Stromal cell of bone marrow (primary cell): ENCODE measurements at regions not wholly inside any gene's neighbourhood (a gene's known extent, or its start where the extent isn't known, plus 50 kb on each side); places are given as distances from the start of the nearest gene placed in this dataset.
A peak's percentile ranks its signal among the peaks of the same experiment; 100 is the strongest.
"Not testable (repeated sequence)": the region's sequence is repeated elsewhere in the genome, so short reads cannot be mapped to it uniquely, and the experiment has no call there.

Experiments used
- DNase-seq: peaks from one replicate; pipeline ENCODE4 v3.0.0-alpha.2; 2012; ENCODE audit warnings: low read depth

DNA sequence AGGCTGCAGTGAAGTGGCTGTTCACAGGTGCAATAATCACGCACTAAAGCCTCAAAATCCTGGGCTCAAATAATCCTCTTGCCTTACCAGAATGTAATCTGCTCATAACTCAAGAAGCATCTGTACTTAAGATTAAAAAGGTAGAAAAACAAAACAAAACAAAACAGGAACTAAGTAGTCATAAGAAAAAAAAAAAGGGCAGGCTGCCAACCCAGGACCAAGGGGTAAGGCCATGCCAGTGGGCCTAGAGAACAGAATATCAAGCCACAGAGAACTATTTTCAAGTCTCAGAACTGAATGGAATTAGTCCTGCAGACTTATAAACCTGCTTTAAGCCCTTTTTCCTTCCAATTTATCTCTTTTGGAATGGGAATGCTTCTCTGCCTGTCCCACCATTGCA lies 64.8 kb upstream of the TBC1D3K start:
- no peak for DNase-seq

DNA sequence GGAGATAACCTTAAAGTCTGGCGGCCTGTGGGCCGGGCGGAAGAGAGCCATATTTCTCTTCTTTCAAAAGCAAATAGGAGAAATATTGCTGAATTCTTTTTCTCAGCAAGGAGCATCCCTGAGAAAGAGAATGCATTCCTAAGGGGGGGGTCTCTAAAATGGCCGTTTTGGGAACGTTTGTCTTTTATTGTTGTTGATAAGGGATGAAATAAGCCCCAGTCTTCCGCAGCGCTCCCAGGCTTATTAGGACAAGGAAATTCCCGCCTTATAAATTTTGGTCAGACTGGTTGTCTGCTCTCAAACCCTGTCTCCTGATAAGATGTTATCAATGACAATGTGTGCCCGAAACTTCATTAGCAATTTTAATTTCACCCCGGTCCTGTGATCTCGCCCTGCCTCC lies 65.8 kb upstream of the TBC1D3K start:
- not testable (repeated sequence) for DNase-seq

DNA sequence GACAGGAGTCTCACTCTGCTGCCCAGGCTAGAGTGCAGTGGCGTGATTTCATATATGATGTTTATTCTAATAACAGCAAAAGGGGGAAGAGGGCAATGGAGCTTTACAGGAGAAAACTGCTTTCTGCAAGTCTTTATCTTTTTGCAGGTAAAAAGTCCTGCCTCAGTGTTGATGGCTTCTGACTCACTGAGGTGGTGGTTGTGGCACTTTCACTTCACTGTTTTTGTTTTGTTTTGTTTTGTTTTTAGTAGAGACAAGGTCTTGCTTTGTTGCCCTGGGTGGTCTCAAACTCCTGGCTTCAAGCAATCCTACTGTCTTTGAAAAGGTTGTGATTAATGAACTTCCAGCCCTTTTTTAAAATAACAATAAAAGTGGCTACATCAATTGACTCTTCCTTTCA lies 68.0 kb upstream of the TBC1D3K start:
- DNase-seq = no peak

DNA sequence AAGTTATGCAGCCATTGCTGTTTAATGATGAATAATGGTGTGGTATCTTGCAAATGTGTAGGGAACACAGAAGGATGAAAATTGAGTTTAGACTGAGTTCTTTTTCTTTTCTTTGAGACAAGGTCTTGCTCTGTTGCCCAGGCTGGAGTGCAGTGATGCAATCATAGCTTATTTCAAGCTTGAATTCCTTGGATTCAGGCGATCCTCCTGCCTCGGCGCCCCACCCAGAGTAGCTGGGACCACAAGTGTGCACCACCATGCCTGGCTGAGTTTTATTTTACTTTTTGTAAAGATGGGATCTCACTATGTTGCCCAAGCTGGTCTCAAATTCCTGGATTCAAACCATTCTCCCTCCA lies 74.6 kb upstream of the TBC1D3K start:
- DNase-seq = no peak

DNA sequence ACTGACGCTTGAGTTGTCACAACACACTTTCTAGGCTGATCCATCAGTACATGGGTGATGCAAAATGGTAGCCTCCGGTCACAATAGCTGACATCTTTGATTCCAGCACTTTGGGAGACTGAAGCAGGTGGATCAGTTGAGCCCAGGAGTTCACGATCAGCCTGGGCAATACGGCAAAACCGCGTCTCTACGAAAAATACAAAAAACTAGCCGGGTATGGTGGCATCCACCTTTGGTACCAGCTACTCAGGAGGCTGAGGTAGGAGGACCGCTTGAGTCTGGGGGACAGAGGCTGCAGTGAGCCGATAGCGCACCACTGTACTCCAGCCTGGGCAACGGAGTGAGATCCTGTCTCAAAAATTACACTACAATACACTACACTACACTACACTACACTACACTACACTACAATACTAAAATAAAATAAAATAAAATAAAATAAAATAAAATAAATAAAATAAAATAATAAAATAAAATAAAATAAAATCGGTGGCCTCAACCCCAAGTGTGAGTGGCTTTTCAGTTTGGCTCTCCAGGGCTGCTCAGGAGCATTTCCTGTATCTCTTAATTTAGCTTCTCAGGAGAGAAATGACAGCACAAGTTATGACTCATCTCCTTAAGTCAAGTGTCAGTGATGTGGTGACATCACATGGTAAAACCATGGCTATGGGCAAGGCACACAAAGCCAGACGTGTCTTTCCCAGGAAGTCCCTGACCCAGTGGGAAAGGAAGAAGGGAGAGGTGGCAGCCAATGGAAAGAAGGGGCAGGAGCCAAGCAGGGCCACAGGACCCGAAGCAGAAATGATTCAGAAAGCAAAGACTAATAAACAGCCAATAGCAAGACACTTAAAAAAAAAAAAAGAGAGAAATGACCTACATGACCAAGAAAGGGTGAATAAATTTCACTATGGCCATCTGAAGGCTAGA lies 75.3 kb upstream of the TBC1D3K start:
- DNase-seq = peak; percentile 68

DNA sequence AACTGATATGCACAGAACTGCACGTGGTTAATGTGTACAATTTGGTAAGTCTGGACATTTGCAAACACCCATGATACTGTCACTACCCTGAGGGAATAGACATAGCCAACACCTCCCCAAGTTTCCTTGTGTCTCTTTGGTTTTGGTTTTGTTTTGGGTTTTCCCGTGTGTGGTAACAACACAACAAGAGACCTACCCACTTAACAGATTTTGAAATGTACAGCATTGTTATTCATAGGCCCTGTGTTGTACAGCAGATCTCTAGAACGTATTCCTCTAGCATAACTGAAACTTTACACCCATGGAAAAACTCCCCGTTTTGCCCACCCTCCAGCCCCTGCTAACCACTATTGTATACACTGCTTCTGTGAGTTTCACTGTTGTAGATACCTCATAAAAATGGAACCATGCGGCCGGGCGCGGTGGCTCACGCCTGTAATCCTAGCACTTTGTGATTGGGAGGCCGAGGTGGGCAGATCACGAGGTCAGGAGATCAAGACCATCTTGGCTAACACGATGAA lies 76.3 kb upstream of the TBC1D3K start:
- DNase-seq = no peak

DNA sequence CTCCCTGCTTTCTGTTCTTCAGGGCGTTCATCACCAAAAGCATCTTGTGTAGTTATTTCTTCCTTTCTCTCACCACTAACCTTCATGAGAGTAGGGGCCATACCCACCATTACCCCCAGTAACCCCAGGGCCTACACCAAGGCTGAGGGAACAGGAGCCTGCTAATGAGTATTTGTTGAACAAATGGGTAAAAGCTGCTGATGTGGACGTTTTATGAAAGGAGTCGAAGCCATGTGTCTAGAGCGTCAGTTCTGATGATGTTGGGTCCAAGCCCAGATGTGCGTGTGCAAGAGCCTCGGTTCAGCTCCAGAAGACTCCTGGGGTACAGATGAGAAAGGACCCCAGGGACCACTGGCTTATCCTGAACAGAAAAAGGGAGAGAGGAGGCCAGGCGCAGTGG lies 77.1 kb upstream of the TBC1D3K start:
- no peak for DNase-seq

DNA sequence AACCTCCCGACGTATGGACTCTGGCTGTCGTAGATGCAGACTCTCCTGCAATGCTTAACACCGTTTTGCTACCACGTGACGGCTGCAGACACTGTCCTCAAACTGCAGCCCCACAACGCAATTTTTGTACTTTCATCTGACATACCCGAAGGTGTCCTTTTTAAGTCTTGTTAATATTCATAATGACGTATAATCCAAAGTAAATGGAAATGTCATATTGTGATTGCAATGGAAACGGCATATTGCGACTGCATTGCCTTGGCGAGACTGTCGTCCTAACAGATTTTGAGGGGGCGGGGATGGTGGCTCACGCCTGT lies 79.3 kb upstream of the TBC1D3K start:
- DNase-seq = no peak

DNA sequence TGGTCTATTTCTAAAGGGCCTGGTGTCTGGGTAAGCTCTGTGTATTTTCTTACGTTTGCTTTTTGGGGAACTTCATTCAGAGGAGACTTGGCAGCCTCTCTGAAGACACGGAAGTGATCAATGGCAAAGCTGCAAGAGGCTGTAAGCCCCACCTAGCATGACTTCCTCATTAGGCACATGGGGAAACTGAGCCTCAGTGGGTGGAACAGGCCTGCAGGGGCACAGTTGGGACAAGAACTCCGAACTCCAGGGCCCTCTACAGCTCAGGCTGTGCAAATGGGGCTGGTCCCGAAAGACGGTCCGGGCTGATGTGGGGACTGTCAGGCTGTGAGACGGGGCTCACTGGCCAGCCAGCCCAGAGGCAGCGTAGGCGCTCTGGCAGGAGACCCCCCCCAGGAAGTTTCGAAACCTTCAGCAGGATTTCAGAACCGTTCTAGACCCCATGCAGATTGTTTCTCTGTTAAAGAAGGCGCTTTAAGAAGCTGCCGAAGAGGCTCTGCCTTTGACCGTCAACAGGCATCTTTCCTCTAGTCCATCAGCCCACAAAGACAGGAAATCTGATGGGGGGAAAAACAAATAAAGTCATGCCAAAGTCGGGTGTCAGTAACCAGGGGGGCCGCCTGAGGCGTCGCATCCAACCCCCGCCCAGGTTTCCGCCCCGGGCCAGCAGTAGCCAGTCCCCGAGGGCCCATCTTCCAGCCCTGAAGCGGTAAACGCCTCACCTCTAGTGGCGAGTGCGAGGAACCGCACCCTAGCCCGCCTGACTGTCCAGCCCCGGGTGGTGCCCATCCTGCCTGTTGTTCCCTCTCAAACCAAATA lies 79.8 kb upstream of the TBC1D3K start:
- peak; percentile 14 for DNase-seq

DNA sequence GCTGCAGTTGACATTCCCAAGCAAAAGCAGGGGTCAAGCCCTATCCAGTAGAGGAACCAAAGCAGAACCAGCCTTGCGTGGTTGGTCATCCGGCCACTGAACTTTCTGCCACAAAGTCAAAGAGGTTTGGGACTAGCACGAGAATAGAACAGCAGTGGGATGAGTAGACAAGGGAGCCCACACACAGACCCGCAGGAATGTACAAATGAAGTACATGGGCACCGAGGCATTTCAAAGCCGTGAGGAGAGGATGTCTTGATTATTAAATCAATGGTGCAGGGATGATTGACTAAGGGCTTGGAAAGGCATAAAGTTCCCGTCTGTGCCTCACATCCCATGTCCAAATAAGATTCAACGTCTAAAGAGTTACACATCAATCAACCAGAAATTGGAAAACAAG lies 81.8 kb upstream of the TBC1D3K start:
- DNase-seq = no peak

DNA sequence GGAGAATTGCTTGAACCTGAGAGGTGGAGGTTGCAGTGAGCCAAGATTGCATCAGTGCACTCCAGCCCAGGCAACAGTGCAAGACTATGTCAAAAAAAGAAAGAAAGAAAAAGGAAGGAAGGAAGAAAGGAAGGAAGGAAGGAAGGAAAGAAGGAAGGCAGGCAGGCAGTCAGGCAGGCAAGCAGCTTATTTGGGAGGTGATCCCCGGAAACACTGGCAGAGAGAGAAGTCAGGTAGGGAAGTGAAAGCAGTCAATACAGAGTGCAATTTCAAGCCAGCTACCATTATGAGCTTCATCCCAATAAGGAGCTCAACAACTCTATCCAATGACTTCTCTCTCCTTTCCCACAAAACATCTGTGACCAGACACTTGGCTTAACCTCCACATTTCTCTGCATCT lies 83.0 kb upstream of the TBC1D3K start:
- DNase-seq = no peak

DNA sequence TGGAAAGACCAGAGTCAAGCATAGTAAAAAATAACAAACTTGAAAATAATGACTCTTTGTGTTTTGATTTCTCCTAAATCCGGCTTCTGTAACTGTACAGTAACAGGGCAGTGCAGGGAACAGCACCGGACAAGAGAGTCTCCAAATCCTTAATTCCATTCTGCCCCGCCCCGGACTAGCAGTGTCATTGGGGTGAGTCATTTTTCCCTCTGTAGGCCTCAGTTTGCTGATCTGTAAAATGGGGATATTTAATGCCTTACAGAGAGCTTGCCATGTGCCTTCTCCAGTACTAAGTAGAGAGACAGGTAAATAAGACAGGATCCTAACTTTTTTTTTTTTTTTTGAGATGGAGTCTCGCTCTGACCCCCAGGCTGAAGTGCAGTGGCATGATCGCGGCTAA lies 83.6 kb upstream of the TBC1D3K start:
- no peak for DNase-seq

DNA sequence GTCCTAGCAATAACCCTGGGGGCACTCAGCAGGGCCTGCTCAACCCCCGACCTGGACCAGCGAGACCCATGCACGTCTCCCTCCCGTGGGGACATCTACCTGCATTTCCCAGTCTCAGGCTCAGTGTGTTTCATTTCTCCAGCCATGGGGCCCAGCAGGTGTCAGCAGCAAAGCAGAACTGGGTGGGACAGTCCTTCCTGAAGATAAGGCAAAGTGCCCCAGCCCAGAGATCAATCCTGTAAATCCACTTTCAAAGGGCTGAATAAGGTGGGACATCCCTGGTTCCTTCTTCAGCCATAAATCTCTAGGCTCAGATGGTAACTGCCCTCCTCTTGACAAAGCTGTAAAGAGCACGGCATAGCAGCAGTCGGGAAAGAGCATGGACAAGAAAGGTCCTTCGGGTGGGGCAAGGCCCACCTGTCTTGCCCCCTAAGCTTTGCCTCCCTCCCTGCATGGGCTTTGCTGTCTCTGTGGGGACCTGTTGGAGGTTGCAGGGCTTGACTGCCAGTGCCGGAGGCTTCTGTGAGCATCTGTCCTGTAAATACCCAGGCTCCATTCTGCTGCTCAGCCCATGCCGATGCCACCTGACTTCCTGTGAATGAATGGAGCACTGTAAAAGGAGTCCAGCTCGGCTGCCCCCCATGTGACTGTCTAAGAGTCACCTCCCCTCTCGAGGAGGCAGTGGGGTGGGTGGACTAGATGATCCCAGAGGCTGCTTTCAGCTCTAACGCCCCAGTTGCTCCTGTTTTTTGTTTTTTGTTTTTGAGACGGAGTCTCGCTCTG lies 84.8 kb upstream of the TBC1D3K start:
- no peak for DNase-seq

DNA sequence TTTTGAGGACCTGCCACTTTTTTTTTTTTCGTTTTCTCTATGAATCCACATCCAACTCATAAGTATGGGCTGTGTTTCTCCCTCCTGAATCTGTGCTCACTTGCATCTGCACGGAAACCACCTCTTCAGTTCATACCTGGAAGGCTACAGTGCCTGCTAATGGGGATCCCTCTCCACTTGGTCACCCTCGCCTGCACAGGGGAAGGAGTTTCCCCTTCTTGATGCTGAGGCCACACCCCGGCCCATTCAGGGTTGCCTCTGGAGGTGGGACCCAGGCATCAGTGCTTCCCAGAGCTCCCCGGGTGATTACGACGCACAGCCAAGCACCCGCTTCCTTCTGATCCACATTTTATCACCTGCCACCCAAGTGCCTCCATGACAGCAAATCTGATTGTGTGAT lies 85.9 kb upstream of the TBC1D3K start:
- DNase-seq = no peak

DNA sequence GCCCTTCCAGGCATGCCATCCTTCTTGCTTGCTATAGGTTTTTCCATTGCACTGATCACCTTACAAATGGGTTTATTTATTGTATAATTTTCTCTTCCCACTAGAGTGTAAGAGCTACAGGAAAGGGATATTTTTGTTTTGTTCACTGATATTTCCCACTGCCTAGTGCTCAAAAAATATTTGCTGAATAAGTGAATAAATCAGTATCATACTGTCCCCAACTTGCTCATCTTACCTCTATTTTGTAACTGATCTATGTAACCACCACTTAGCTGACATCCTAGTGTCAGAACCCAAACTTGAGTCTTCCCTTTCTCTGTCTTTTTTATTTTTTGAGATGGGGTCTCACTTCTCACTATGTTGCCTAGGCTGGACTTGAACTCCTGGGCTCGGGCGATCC lies 87.6 kb upstream of the TBC1D3K start:
- no peak for DNase-seq

DNA sequence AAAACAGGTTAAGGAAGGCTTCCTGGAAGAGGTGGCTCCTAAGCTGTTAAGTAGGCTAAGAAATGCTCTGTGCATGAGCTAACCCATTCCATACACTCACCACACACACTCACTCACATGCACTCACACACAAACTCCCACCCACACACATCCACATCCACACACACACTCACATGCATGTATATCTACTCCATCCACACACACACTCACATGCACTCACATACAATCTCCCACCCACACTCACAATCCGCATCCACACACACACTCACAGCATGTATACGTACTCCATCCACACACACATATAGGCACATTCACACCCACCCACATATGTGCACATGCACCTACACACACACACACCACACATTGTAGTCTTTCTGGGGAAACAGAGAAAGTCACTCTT lies 89.3 kb upstream of the HNF1B start:
- DNase-seq = no peak

DNA sequence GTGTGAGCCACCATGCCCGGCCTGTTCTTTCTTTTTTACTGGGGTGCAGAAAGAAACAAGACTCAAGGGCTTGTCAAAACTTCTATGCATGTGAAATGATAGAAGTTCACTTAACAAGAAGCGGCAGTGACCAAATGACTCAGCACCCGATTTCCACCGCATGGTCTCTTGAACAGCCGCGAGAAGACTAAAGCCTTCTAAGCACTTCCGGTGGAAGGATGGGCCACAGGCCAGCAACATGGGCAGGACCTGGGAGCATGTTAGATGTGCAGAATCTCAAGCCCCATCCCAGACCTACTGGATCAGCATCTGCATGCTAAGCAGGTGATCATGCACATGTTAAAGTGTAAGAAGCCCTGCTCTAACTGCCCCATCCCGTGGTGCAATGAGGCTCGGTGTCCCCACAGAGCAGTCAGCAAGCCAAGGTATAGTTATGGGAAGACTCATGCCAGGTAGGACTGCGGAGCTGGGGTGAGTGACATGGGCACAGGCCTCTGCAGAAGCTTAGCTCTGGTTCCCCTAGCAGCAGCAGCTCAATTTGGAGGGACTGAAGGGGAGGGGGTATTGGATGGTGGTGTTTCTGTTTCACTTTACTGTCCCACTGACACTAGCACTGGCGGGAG lies 88.5 kb upstream of the HNF1B start:
- DNase-seq = no peak

DNA sequence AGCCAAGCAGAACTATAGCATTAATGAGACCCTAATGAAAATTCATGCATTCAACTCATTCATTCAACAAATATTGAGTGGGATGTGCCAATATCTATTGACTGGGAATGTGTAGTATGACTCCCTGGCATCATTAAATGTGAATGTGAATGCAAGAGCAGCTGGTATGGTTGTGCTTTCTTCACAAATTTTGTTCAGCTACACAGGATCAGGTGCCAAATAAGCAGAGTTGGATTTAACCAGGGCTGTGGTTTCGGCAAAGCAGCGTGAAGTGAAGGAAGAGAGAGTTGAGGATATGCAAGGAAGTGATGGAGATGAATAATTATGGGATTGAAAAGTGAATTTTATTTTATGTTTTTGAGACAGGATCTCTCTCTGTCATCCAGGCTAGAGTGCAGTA lies 87.1 kb upstream of the HNF1B start:
- no peak for DNase-seq

DNA sequence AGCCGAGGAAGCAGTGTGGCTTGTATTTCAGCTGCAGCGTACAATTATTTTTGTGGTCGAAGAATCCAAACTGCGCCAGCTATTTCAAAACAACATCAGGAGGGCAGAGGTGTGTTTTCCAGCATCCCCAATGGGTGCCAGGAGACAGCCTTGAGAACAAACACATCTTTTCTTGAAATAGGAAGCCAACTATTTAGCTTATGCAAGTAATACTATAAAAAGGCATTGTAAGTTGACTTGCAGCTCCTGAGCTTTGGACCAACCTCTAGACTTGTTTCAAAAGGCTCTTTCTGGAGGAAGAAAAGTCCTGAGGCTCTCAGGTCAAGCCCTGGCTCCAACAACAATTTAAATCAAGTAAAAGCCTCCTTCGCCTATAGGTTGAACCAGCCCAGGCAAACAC lies 86.6 kb upstream of the HNF1B start:
- DNase-seq = no peak

DNA sequence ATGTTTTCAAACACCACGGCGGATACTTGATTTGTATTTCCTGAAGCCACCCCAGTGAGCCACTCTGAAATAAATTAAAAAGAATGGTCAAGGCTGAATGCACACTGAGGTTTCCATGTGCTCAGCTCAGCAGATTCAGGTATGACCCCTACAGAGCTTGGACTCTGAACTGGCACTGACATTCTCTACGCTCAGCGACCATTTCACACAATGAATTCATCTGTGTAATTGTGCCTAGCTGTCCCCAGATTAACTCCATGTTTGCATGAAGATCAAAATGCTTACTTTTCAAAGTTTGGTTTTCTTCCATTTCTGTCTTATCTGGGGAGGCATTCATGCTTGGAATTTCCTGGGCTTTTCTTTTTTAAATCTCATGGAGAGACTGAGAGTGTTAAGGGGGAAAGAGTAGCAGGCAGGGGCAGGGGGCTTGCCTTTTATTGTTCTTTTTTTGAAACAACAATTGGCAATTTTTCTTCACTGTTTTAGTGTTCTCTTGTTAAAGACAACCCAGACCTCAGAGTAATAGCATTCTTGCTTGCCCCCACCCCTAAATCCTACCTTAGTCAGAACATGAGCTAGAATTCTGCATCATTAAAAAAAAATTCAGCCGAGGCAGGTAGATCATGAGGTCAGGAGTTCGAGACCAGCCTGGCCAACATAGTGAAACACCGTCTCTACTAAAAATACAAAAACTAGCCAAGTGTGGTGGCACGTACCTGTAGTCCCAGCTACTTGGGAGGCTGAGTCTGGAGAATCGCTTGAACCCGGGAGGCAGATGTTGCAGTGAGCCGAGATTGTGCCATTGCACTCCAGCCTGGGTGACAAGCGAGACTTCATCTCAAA lies 85.5 kb upstream of the HNF1B start:
- no peak for DNase-seq

DNA sequence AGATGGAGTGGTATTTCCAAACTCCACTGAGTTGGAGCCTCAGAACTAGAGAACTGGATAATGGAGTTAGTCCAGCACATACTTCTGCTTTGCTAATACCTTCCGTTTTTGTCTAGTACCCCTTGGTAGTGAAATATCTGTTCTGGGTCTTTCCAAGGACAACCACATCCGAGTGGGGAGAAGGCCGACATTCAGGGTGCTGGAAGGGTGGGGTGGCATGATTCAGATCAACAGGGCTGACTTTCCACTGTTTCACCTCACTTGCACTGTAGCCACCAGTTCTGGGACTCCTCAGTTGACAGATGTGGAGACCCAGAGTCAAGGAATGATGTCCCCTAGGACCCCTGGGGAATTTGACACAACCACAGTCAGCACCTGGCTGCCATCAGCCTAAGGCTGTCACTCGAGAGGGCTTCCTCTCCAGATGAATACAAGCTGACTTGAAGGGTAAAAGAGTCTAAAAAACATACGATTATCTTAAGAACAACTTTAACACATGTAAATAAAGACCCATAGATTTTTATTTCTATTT lies 84.8 kb upstream of the HNF1B start:
- DNase-seq = no peak
